T follicular helper cell (primary cell): ENCODE measurements at regions not wholly inside any gene's neighbourhood (a gene's known extent, or its start where the extent isn't known, plus 50 kb on each side); places are given as distances from the start of the nearest gene placed in this dataset.

Experiments
- DNase-seq: peaks from one replicate; pipeline ENCODE4 v3.0.0-alpha.2; 2020; ENCODE audit warnings: low read depth

DNA sequence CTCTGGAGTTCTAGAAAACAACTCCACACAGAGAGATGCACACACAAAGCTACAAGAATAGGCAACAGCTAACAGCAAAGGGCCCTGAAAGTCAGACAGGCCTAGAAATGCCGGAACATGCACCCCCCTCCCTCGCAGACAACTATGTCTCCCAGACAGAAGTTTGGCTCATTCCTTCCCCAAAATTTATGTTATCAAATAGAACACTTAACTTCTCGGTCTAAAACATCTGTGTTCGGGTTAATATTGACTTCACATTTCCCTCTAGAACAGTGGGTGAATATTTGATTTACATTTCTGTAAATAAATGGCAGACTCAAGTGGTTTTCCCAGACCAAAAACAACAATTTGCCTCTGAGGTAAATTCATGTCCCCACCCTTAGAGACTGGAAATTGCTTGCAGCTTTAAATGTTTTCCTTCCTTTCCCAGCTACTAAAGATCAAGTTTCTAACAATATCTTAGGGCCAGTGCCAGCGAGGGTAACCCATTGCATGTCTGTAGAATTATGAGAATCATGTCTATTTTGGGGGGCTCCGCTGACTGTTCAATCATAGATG, 92.5 kb upstream of the INHBA start:
- DNase-seq = no peak

DNA sequence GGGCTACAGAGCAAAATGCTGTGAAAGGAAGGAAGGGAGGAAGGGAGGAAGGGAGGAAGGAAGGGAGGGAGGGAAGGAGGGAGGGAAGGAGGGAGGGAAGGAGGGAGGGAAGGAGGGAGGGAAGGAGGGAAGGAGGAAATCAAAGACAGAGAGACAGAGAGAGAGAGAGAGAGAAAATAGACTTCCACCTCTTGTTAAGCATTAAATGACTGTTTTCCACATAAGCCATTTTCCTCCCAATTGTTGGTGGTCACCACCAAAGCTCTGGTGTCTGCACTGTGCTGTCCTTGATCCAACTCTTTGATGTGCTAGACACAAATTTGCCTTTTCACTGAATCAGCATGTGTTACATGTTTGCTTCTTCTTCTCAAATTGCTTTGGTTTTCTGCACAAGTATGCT, 90.7 kb upstream of the INHBA start:
- DNase-seq = no peak

DNA sequence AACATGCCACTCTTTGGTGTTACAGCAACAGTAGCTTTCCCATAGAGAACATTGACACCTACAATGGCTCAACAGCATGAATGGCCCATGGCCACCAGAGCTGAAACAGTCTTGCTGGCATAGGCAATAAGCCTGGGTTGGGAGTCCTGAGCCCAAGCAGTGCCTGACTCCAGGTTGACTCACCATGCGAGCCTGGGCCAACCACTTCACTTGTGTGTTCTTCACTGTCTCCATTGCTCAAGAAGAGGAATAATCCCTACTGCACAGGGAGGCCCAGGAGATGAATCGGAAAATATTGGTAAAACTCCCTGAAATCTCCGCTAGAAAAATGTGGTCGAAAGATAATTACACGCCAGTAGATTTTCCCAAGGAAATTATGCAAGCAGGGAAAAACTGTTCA, 89.2 kb upstream of the INHBA start:
- DNase-seq = no peak

DNA sequence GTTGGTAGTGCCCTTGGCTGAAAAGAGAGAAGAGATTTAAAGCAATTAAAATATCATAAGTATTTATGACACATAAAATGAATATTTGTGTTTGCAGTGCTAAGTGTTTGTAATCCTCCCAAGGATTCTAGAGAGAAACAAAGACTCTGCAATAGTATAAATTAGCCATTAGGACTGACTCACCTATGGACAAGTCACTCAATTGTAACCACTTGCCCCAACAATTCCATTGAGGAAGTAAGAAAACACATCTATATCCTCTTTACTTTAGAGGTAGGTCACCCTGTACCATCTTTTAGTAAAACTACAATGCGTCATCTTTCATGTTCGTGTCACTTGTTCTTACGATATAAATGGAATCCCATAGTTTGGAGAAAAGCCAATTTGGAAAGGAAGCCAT, 85.7 kb upstream of the INHBA start:
- no peak for DNase-seq

DNA sequence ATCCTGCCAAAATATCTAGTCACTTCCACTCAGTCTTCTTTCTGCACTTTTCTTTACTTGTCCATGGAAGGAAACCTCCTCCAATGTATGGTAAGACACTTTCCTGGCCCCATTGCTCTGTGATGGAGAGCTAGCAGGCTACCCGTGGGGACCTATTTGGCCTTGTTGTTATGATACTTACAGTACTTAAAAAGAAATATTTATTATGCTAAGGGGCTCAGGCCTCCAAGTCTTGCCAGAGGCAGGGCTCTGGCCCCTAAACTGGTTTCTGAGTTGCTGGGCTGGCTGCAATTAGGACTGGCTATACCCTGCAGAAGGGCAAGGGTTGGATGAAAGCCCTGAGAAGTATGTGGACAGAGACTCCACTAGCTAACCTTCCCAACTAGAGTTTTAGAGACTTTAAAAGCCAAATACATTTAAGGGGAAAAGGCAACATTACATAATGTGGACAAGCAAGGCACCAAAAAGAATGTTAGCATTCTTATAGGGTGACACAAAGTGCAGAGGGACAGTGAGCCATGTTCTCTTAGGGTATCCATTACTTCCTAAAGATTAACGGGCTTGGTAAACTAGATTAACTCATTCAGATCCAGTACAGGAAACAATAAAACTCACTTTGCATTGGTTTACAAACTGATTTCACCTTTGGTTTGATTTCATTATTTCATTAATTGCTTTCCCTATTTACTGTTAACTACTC, 84.9 kb upstream of the INHBA start:
- DNase-seq = no peak

DNA sequence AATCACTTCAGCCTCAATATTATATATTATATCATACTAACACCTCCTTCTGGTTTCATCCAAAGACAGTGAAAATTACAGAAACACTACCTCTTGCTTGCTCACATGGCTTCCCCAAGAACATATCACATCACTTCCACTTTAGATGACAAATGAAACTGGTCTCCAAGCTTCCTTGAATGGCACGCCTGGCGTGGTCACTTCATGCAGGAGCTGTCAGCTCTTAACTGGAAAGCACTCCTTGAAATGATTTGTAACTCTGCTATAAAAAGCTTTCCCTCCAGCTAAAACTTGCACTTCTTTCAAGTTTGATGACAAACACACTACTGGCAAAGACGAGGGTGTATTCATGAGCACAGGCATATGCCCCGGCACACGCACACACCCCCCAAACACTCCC, 84.1 kb upstream of the INHBA start:
- DNase-seq = no peak

DNA sequence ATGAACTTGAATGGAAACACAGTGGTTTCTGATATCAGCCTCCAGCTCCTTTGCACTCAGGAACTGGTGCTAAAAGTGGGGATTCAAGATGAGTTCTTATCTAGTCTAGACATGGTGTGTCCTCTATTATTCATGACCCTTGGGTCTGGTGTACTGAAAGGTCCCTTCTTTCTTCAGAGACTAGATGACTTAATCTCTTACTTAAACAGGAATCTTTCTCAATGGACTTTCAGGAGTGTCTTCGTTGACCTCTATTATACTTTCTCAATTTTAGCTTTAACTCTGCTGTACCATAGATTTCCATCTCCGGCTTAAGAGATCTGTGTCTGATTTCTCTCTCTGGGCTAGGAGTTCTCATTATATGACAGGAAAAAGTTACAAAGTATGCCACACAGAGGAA, 83.5 kb upstream of the INHBA start:
- DNase-seq = no peak

DNA sequence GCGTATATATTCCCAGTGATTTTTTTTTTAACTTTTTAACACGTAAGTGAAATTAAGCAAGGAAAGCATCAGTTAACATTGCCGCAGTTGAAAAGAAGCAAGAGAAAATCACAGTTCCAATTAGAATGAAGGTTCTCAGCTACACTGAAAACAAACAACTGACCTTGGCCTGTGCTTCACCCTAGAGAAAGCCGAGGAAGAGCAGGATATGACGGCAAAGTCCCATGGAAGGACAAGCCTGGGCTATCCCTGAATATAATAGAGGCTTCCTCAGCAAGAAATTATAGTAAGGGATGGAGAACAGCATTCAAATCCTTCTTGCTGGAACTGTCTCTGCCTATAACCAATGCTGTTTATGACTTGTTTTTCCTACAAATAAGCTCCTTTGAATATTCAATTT, 83.0 kb upstream of the INHBA start:
- DNase-seq = no peak

DNA sequence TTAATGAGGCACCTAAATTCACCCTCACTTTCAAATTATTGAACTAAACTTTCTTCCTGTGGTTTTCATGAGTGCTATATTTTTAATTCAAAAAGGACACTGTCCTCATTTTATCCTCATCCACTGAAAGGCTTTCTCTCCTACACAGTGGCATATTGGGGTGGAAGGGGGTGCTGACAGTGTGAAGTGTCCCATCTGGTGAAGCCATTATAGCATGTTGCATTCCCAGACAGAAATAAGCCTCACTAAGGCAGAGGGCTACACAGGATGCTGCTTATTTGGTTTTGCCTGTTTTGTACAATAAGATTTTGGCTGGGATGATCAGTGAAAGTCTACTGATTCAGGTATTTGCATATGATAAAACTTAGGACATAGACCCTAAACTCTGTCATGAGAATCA, 82.4 kb upstream of the INHBA start:
- no peak for DNase-seq

DNA sequence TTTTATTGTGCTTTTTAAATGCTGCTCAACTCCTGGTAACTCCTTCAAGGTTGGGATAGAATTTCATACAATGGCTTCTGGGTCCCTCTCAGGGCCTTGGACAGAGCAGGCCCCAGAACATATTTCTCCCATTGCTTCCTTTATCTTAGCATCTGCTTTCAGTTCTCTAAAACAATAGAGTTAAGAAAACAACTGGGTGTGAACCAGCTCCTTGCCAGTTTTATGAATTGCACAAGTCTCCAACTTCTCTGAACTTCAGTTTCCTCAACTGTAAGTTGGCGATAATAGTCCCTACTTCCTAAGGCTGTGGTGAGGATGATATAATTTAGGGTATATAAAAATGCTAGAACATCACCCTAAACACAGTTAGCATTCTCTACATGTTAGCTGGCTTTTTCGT, 77.0 kb upstream of the INHBA start:
- no peak for DNase-seq

DNA sequence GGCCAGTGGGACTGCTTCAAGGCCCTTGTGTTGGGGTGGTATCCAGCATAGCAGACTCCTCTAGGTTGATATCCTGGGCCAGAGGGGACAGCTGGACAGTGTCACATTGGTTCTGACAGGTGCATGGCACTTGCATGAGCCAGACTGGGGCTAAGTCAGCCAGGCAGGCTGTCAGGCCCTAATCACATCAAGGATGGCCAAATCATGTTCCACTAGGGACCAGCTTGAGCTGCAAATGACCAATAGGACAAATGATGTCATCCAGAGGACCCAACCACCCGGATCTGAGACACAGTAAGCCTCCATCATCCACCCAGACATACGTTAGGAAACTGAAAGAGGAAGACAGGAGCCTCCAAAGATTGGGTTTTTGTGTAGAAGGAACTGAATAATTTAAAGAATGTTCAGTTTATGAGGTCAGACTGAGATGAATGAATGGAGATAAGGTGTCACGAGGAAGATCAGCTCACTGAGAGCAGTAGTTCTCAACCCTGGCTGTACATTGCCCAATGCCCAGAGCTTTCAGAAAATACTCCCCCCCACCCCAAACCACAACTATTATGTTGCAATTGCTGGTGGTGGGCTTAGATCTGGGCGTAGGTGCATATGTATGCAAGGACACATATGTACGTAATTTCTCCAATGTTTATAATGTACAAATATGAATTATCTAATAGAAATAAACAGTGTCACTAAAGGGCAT, 75.2 kb upstream of the INHBA start:
- no peak for DNase-seq

DNA sequence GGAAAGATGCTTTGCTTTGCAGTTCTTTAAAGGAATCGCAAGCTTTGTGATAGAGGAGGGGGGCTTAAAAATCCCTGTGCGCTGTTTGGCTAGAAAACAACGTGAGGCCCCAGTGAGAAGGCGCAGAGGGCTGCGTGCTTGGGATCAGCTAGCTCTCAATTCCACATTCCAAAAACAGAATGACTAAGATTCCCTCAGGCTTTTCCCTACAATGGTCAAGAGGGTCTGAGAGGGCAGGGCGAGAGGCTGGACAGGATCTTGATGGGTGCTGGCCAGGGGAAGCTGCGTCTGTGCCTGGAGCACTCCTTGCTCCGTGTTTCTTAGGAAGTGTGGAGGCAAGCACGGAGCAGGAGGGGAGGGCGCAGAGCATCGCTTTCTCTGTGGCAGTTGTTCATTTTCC, 72.1 kb upstream of the INHBA start:
- DNase-seq = no peak

DNA sequence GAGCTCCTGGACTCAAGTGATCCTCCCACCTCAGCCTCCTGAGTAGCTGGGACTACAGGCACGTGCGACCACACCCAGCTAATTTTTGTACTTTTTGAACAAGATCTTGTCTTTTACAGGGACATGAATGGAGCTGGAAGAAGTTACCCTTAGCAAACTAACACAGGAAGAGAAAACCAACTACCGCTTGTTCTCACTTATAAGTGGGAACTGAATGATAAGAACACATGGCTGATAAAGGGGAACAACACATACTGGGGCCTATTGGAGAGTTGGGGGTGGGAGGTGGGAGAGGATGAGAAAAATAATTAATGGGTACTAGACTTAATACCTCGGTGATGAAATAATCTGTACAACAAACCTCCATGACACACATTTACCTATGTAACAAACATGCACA, 70.9 kb upstream of the INHBA start:
- no peak for DNase-seq

DNA sequence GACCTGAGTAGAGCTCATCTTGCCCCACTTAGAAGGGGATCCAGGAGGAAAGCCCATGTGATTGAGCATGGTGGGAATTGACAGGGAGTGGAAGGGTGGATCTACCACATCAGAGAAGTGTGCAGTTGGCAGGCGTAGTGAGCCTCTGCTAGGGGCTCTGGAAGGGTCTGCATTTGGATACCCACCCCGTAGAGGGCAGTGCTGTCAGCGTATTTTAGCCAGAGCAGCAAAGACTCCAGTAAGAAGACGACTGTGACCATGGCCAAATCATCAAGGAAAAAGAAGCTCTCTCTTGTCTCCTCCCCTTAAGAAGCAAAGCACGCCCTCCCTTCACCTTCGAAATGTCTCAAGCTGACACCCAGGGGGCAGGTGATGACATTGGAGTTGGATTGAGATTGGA, 68.8 kb upstream of the INHBA start:
- no peak for DNase-seq

DNA sequence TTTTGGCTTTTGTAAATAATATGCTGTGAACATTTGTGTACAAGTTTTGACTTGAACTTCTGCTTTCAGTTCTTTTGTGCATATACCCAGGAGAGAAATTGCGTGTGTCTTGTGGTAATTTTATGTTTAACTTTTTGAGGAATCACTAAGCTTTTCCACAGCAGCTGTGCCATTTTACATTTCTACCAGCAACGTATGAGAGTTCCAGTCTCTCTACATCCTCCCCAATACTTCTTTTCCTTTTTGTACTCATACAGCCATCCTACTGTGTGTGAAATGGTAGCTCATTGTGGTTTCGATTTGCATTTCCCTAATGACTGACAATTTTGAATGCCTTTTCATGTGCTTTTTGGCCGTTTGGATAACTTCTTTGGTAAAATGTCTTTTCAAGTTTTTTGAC, 66.3 kb upstream of the INHBA start:
- DNase-seq = no peak

DNA sequence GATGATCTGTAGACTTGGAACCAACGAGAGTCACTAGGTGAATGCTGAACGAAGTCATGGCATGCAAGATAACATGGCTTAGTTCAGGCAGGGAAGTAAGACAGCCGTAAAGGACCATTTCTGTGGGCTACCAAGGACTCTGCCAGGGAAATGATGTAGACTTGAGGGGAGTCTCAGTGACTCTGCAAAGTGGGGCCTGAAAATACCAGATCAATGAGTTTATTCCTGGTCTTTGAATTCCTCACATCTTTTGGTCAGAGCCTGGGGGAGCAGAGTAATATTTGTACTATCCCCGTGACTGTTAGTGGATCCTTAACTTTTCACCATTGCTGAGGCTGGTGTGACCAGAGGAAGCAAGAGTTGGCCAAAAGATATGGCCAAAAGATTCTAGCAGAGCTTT, 60.7 kb upstream of the INHBA start:
- no peak for DNase-seq

DNA sequence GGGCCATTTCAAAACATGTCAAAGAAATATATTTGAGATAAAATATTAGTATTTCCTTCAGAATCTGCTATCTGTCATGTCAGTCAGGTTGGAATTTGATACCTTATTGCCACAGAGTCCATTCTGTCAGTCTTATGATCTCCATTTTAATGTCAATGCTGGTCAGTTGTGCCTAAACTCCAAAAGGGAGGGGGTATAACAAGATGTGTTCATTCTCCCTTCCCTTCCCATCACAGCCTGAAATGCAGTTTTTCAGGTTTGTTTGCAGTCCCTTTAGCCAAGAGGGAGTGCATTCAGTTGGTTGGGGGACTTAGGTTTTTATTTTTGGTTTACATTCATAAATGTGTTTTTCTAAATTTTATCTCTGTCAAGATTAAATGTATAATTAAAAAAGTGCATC, 59.8 kb upstream of the INHBA start:
- no peak for DNase-seq

DNA sequence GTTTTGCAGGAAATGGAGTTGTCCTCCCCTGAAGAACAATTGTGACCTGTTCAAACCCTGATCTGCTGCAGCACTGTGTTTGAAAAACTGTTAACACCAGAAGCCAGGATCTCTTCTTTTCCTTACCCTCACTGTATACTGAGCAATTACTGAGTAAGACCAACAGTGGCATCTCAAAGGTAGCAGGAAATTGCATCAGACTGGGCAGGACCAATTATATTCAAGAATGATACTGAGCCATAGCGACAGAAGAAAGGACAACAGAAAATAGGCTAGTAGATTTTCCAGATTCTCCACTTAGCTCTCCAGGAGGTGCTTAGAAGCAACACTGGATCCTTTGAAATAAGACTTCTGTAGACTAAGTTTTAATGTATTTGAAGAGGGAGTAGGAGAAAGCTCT, 57.4 kb upstream of the INHBA start:
- DNase-seq = no peak

DNA sequence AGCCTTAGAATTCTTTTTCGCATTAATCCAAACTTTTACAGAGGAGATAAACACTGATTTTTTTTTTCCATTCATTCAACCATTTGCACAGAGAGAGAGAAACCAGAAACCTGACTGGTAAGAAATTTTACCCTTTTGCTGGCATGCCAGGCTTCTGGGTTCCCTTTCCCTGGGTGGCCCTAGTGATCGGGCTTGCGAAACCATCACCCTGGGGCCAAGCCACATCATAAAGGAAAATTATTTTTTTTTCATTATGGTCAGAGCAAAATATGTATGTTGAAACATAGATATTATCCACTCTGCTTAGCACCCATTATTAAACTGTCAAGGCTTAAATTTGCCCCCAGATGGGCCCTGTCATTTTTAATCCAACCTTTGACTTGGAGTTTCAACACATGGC, 55.4 kb upstream of the INHBA start:
- no peak for DNase-seq

DNA sequence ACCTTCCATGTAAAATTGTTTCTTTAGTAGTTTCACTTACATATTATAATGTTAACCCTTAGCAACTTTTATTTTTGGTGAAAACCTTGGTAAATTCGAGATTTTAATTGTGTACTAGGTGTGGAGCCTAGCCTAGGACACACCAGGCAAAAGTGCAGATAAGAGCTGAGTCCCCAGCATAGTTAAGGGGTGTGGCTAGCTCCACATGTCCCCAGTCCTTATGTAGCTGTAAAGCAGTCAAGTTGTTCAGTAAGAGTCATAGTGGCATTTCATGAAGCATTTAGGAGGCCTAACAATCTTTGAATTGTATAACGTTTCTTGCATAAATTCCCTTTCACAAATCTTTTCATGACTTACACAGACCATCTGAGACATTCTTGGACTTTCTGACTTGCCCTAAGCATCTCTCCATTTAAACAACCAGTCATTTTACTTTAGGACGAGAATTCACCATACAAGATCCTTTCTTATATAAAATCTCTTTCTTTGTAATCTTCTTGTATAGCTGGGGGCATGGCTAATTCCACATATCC, 53.8 kb upstream of the INHBA start:
- no peak for DNase-seq

DNA sequence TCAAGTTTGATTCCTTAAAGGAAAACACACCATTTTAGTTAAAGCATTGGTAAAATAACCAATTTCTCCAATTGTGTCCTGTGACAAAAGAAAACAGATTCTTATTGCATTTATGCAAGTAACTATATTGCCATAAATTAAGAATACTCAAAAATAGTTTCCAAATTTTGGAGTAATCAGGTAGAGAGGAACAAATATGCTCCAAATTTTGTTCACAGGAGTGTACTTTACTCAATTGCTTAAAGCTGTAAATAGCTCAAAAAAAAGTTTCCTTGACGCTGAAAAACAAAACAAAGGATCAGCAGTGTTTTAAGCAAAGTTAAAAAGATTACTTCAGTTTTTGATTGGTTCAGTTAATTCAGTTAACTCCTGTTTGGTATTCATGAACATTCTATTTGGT, 52.2 kb upstream of the INHBA start:
- DNase-seq = no peak

DNA sequence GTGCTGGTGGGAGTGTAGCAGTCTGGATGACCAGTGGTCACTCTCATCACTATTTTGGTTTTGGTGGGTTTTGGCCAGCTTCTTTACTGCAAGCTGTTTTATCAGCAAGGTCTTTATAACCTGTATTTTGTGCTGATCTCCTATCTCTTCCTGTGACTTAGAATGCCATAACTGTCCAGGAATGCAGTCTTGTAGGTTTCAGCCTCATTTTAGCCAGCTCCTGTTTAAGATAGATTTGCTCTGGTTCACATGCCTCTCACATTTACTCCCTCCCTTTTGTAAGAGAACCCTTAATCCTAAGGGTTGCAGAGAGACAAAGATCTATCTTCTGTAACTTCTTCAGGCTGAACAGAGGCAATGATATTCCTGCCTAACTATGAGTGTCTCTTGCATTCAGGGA, 51.2 kb upstream of the INHBA start:
- no peak for DNase-seq
